AG04450 (cell line): ENCODE measurements at regions not wholly inside any gene's neighbourhood (a gene's known extent, or its start where the extent isn't known, plus 50 kb on each side); places are given as distances from the start of the nearest gene placed in this dataset.

Experiments
- CTCF ChIA-PET: fragments of 300-600, 350-600 bp; formaldehyde crosslinking; extraction: SDS; loops from one replicate; lab custom pipeline; 2022; ENCODE audit warnings: antibody characterized with exemption, inconsistent platforms; lab: Charles Lee
- POLR2A ChIA-PET: fragments of 350-600 bp; formaldehyde crosslinking; extraction: SDS; loops from one replicate; lab custom pipeline; 2021; ENCODE audit warnings: antibody characterized with exemption, inconsistent platforms; lab: Yijun Ruan, JAX
- DNase-seq: peaks from one replicate; pipeline ENCODE4 v3.0.0-alpha.2; 2011; ENCODE audit warnings: low read depth, low spot score
- H3K27ac ChIP-seq: one replicate; pipeline ENCODE4 v1.5.1; 2012; ENCODE audit warnings: low read depth, low read length, control low read depth
- H3K27me3 ChIP-seq: one replicate; pipeline ENCODE4 v1.6.0; 2012; ENCODE audit warnings: low read length; ENCODE audit not compliant: control insufficient read depth, insufficient read depth
- H3K4me3 ChIP-seq: 2 replicates; pipeline ENCODE4 v1.5.1; 2011; ENCODE audit warnings: mild to moderate bottlenecking, low read depth, low read length, control low read depth
- H3K9me3 ChIP-seq: 2 replicates; pipeline ENCODE4 v1.5.1; 2012; ENCODE audit warnings: low read length; ENCODE audit not compliant: control insufficient read depth, insufficient read depth
- TF ChIP-seq, protein P1 (sequence below): IDR thresholded peaks from 2 replicates; pipeline ENCODE4 v1.5.1; 2011; ENCODE audit warnings: low read depth, low read length, control low read depth, inconsistent platforms

DNA sequence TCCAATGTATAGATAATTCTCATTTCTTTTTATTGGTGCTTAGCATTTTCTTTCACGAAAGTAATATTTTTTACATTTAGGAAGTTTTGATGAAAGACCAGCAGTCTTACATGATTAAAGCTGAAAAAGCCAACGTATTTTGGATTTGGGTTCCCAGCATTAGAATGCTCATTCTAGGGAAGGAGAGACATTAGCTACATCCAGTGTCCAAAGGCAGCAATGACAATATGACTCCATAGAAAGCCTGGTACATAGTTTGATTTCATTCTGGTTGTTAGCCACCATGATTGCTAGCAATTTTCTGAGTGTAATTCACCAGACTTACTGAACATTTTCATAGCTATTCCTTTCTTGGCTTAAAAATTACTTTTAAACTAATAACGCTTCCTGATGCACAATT is 1397.5 kb downstream of the PCDH7 start:
- no peak for DNase-seq
- H3K27me3 ChIP-seq = no peaks in the 10 kb centered on the region
- TF ChIP-seq, protein P1, sequence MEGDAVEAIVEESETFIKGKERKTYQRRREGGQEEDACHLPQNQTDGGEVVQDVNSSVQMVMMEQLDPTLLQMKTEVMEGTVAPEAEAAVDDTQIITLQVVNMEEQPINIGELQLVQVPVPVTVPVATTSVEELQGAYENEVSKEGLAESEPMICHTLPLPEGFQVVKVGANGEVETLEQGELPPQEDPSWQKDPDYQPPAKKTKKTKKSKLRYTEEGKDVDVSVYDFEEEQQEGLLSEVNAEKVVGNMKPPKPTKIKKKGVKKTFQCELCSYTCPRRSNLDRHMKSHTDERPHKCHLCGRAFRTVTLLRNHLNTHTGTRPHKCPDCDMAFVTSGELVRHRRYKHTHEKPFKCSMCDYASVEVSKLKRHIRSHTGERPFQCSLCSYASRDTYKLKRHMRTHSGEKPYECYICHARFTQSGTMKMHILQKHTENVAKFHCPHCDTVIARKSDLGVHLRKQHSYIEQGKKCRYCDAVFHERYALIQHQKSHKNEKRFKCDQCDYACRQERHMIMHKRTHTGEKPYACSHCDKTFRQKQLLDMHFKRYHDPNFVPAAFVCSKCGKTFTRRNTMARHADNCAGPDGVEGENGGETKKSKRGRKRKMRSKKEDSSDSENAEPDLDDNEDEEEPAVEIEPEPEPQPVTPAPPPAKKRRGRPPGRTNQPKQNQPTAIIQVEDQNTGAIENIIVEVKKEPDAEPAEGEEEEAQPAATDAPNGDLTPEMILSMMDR = no peak
- POLR2A ChIA-PET = no interaction called here
- H3K27ac ChIP-seq = no peak overlapping the region
- H3K9me3 ChIP-seq = no peaks in the 10 kb centered on the region
- CTCF ChIA-PET = no interaction called here
- no peak overlapping the region for H3K4me3 ChIP-seq

DNA sequence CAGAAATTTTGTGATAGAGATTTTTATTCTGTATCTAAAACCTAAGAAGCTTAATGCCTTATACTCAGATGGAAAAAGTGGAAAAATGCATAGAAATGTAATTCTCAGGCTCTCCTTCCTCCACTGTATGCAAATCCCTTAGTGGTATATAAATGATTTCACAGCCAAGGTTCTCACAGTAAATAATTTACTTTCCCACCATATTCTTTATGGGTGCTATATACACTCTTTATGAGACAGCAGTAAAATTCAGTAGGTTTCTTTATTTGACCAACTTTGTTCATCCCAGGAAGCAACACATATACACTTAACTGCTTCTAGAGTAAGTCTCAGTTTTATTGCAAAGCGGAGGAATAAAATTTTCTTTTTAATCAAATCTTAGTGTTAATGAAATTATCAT is 1399.7 kb downstream of the PCDH7 start:
- TF ChIP-seq, protein P1 = no peak
- Histone ChIP-seq H3K27me3 (no peaks in the 10 kb centered on the region), H3K9me3 (no peaks in the 10 kb centered on the region), H3K27ac (no peak overlapping the region), H3K4me3 (no peak overlapping the region)
- DNase-seq = no peak
- POLR2A ChIA-PET = no interaction called here
- CTCF ChIA-PET = no interaction called here

DNA sequence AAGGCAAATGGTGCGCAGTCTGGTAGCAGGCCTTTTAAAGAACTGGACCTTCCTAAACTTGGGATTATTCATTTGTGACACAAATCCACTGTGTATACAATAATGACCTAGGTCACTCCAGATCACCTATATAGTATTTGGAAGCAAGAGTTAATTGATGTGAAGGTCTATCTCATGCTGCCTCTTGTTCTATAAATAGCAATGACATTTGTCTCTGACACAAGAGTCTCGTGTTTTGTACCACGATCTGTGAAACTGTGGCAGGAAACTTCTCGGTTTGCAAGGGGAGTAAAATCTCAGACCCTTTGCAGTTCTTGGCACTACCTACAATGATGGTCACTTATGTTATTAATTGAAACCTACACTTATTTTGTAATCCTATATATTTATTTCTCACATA is 1408.4 kb downstream of the PCDH7 start:
- no peak for DNase-seq
- Histone ChIP-seq H3K27me3 (no peaks in the 10 kb centered on the region), H3K27ac (no peak overlapping the region), H3K4me3 (no peak overlapping the region), H3K9me3 (no peaks in the 10 kb centered on the region)
- CTCF ChIA-PET = no interaction called here
- TF ChIP-seq, protein P1 = no peak
- POLR2A ChIA-PET = no interaction called here

DNA sequence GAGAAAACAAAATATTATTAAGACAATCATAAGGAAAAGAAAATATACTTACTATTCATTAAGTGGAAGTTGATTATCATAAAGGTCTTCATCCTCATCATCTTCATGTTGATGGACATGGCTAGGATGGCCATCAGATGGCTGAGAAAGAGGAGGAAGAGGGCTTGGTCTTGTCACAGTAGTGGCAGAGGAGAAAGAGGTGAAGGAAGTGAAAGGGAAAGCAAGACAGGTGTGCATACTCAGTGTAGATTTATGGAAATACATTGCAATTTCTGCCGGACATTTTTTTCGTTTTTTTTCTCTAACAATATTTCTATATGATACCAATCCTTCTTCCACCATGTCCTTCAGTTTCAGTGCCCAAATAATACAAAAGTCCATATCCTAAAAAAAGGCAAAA is 1409.8 kb downstream of the PCDH7 start:
- TF ChIP-seq, protein P1 = no peak
- DNase-seq = no peak
- no peak overlapping the region for H3K4me3 ChIP-seq
- H3K27me3 ChIP-seq = no peaks in the 10 kb centered on the region
- no peak overlapping the region for H3K27ac ChIP-seq
- H3K9me3 ChIP-seq = no peaks in the 10 kb centered on the region
- ChIA-PET CTCF (interaction anchor here (0.6 kb wide), 1 partner anchor 371 kb away, joined by 3 read pairs; no protein-coding TSS in a partner anchor), POLR2A (no interaction called here)

DNA sequence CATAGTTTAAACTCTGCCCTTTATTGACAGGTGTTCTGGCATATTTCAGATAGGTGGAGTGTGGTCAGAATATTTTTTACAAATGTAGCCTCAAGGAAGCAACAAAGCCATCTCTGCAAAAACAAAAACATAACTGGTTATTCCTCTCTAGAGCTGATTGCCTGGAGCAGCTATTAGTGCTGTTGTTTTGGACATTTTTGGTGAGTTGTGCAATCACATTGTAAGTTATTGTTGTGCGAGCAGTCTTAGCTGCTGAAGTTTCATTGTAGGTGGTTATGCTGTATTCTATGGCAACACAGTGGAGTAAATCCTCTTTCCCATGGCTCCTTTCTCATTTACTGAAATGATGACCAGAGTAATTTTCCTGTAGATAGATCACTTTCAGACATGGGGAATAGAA is 1413.0 kb downstream of the PCDH7 start:
- Histone ChIP-seq H3K9me3 (no peaks in the 10 kb centered on the region), H3K27me3 (no peaks in the 10 kb centered on the region), H3K4me3 (no peak overlapping the region), H3K27ac (no peak overlapping the region)
- DNase-seq = no peak
- POLR2A ChIA-PET = no interaction called here
- CTCF ChIA-PET = no interaction called here
- TF ChIP-seq, protein P1 = no peak
